Epithelial cell of esophagus (primary cell): ENCODE measurements at regions not wholly inside any gene's neighbourhood (a gene's known extent, or its start where the extent isn't known, plus 50 kb on each side); places are given as distances from the start of the nearest gene placed in this dataset.

ENCODE experiments used
- DNase-seq: peaks from one replicate; pipeline ENCODE4 v3.0.0; 2010; ENCODE audit warnings: low read depth
- H3K4me3 ChIP-seq: 2 replicates; pipeline ENCODE4 v1.5.1; 2011; ENCODE audit warnings: mild to moderate bottlenecking, low read length, control low read depth
- TF ChIP-seq, protein P1 (sequence below): IDR thresholded peaks from 2 replicates; pipeline ENCODE4 v1.5.1; 2011; ENCODE audit warnings: low read depth, mild to moderate bottlenecking, low read length, control low read depth, inconsistent platforms; ENCODE audit not compliant: insufficient read depth; ENCODE audit errors: missing control alignments

DNA sequence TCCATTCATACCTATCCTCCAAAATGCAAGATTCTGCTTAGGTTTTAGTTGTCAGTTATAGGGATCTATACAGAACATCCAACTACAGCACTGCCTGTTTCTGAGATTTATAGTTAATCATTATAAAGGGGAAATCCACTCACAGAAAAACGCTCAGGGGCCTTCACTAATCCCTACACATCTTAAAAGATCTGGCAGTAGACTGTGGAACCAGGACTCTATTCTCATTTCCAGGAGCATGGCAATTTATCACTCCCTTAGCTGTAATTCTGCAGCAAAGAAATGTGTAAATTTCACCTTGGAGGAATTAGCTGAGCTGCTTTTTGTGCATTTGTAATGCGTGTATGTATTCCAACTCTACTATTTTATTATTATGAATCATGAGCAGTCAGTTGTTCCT, 1128.1 kb upstream of the PRR20A start:
- no peak for DNase-seq
- TF ChIP-seq, protein P1, sequence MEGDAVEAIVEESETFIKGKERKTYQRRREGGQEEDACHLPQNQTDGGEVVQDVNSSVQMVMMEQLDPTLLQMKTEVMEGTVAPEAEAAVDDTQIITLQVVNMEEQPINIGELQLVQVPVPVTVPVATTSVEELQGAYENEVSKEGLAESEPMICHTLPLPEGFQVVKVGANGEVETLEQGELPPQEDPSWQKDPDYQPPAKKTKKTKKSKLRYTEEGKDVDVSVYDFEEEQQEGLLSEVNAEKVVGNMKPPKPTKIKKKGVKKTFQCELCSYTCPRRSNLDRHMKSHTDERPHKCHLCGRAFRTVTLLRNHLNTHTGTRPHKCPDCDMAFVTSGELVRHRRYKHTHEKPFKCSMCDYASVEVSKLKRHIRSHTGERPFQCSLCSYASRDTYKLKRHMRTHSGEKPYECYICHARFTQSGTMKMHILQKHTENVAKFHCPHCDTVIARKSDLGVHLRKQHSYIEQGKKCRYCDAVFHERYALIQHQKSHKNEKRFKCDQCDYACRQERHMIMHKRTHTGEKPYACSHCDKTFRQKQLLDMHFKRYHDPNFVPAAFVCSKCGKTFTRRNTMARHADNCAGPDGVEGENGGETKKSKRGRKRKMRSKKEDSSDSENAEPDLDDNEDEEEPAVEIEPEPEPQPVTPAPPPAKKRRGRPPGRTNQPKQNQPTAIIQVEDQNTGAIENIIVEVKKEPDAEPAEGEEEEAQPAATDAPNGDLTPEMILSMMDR, result no peak
- H3K4me3 ChIP-seq, result no peak overlapping the region

DNA sequence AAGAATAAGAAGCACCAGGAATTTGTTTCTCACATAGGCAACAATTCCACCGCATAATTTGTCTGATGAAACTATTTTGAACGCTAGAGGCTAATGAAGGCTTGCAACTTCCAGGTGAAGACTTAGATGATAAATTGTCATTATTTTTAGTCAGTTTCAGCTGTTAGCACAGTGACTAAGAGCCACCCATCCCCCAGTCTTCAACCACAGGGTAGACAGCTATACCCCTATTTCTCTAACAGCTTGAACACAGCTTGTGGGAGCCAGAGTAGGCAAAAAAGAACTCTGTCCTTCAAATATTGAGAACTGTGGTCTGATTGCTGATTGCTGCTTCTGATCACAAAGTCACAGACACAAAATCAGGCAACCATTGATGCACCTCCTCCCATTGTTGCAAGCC, 1124.8 kb upstream of the PRR20A start:
- no peak for DNase-seq
- H3K4me3 ChIP-seq, result no peak overlapping the region
- TF ChIP-seq, protein P1, result no peak

DNA sequence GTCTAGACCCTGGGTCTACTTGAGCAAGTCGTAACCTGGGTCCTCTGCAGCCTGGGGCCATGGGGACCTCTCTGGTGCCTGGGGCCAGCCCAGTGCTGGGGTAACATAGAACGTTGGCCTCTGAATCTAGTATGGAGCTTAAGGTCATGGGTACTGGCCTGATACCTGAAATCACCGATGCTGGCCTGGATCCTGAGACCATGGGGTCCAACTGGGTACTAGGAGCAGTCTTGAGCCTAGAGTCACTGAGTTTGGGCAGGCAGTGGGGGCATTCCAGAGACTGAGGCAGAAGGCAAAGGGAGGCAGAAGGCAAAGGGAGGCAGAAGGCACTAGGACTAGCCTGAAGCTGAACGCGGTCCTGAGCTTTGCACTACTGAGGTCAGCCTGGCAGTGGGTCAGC, 1121.1 kb upstream of the PRR20A start:
- TF ChIP-seq, protein P1, result no peak
- no peak overlapping the region for H3K4me3 ChIP-seq
- no peak for DNase-seq

DNA sequence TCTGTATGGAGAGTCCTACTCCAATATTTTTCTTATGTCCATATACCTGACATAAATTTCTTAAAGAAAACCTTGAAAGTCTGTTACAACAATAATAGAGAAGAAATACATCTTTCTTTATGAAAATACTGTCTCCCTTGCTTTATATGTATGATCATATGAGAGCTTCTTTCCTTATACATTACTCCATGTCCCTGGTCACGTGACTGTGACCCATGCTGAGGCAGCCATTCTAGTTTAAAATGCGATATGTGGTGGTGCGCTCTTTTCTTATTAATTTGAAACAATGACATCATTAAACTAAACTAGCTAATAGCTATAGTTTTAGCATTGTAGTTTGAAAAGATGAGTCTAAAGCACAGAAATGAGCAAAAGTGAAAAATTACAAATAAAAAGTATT, 1120.3 kb upstream of the PRR20A start:
- DNase-seq, result no peak
- TF ChIP-seq, protein P1, result no peak

DNA sequence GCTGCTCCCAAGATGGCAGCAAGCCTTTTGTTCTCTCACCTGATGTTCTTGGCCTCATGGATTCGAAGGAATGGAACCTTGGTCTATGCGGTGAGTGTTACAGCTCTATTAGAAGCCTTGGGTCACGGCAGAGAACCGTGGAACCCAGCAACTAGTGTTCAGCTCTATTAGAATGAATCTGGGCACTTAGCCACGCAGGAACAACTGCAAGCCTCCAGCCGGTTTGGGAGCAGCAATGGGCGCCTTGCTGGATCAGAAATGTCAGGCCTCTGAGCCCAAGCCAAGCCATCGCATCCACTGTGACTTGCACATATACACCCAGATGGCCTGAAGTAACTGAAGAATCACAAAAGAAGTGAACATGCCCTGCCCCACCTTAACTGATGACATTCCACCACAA, 1100.7 kb upstream of the PRR20A start:
- DNase-seq, result no peak
- H3K4me3 ChIP-seq, result no peak overlapping the region
- TF ChIP-seq, protein P1, result no peak

More for the DNA sequence above, 1120.3 kb upstream of the PRR20A start:
- no peak overlapping the region for H3K4me3 ChIP-seq

DNA sequence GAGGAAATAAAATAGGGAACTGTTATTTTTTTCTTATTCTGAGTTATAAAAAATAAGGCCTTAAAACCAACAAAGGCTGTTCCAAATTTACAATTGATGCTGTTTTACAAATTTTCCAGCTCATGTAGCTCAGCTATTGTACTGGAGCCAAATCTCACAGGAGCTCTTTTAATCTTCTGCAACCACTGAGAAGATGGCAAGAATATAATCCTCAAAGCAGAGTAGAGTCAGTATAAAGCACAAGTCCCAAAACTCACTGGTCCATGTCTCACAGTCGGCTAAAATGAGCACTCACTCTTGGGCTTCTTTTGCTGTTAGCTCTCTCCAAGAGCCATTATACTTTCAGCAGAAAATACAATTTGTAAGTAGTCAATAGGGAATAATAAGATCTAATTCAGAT, 1074.4 kb upstream of the PRR20A start:
- DNase-seq, result no peak

DNA sequence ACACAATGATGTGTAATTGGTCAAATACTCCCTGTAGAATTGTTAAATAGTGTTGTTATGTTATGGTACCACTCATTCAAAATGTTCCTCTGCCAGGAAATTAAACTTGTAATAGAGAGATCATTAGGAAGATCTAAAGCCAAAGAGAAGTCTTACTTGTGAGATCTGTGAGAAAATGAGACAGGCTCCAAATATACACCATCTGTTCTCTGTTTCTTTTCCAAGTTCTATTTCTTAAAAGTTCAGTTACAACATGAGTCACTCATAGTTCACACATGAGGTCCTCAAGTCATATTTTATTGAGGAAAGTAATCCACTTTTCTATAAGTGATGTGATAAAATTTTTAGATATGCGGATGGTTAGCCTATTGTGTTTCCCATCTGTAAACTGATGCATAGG, 1038.1 kb upstream of the PRR20A start:
- DNase-seq, result no peak
- TF ChIP-seq, protein P1, result no peak
- H3K4me3 ChIP-seq, result no peak overlapping the region

More for the DNA sequence above, 1074.4 kb upstream of the PRR20A start:
- H3K4me3 ChIP-seq, result no peak overlapping the region
- TF ChIP-seq, protein P1, result no peak
